CD4-positive, alpha-beta T cell treated with Interleukin-4 for 1 hour (primary cell): ENCODE measurements at regions not wholly inside any gene's neighbourhood (a gene's known extent, or its start where the extent isn't known, plus 50 kb on each side); places are given as distances from the start of the nearest gene placed in this dataset.
"Not testable (repeated sequence)": the region's sequence is repeated elsewhere in the genome, so short reads cannot be mapped to it uniquely, and the experiment has no call there.

Source experiments
- DNase-seq, 2 donors: peaks; one replicate each; pipeline ENCODE4 v3.0.0-alpha.2; 2020 to 2022

DNA sequence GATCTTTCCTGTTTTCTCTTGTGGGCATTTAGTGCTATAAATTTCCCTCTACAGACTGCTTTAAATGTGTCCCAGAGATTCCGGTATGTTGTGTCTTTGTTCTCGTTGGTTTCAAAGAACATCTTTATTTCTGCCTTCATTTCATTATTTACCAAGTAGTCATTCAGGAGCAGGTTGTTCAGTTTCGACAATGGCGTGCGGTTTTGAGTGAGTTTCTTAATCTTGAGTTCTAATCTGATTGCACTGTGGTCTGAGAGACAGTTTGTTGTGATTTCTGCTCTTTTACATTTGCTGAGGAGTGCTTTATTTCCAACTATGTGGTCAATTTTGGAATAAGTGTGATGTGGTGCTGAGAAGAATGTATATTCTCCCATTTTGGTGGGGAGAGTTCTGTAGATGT is 535.7 kb upstream of the RGMB start:
- not testable (repeated sequence) for DNase-seq

DNA sequence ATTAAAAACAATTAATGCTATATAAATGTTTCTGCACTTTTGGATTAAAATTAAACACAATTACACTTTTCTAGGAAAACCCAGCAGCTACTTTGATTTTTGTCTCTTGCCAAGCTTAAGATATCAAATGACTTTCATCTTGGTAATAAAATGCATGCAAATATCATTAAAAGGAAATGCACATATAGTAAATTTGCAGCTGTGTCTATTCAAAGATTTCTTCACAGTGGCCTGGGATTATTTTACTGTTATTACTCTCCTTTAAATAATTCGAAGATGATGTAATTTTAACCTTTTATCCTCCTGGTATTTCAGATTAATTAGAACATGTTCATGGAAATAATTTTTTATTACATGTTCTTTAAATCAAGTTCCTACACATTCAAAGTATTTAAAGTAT is 529.5 kb upstream of the RGMB start:
- no peak for DNase-seq

DNA sequence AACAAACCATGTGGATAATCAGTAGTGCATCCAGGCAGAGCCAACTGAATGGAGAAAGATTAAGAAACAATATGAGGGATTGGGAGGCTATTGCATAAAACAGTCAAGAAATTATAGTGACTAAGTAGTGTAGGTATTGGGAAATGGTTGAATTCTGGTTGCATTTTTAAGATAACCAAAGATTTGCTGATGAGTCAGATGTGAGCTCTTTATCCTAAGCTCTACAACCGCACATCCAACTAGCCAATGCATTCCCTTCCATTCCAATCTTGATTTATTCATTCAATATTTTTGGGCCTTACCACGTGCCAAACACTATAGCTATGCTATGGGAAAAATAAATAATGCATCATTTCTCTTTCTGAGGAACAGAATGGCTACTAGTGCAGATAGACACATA is 524.5 kb upstream of the RGMB start:
- DNase-seq: no peak

DNA sequence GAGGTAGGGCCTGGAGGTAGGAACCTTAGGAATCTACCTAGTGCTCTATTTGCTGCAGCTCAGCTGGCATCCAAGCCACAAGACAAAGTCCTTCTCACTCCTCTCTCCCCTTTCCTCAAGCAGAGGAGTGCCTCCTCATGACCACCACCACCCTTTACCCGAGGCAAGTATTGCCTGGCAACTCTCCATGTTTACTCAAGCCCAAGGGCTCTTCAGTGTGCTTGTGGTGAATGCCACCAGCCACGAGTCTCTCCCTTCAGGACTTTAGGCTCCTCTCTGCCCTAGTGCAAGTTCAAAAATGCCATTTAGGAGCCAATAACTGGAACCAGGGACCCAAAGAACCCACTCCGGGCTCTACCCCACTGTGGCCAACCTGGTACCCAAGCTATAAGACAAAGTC is 514.5 kb upstream of the RGMB start:
- no peak for DNase-seq

DNA sequence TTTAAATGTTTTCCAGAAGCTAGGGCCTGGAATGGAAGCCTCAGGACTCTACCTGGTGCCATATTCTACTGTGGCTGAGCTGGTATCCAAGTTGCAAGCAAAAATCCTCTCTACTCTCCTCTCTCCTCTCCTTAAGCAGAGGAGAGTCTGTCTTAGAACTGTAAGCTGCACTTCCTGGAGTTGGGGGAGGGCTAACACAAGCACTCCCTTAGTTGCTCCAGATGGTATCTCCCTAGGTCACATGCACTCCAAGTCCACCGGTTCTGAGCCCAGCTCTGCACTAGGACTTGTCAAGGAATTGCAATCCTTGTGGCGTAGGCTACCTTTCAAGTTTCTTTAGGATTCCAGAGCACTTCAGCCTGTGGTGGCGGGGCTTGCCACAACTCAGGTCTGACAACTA is 513.9 kb upstream of the RGMB start:
- no peak for DNase-seq

DNA sequence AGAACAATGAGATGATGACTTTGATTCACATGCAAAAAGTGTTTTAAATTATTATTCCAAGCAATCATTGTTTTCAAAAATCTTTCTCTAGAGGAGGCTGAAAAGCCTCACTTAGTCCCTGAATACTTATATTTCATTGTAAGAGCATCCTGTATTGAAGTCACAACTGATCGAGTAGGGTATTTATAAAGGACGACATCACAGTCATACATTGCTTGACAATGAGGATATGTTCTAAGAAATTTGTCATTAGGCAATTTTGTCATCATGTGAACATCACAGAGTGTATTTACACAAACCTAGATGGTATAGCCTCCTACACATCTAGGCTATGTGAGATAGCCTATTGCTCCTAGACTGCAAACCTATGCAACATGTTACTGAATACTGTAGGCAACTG is 510.4 kb upstream of the RGMB start:
- no peak for DNase-seq

DNA sequence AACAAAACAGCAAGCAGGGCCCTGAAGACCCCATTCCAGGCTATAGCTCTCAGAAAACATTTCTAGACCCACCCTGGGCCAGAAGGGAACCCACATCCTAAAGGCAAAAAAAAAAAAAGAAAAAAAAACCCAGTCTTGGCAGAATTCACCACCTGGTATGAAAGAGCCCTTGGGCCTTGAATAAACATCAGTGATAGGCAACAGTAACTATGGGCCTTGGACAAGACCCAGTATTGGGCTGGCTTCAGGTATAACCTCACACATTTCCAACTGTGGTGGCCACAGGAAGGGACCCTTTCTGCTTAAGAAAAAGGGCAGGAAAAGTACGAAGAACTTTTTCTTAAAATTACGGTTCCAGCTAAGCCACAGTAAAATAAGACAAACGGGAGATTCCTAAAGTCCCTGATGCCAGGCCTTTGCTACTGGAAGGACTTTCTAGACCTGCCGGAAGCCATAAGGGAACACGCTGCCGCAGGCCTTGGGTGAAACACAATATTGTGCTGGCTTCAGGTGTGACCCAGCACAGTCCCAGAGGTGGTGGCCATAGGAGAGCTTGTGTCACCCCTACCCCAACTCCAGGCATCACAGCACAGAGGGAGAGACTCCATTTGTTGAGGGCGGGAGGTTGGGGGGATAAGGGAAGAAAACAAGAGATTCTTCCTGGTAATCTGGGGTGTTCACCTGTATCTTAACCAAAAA is 505.2 kb upstream of the RGMB start:
- DNase-seq: no peak

DNA sequence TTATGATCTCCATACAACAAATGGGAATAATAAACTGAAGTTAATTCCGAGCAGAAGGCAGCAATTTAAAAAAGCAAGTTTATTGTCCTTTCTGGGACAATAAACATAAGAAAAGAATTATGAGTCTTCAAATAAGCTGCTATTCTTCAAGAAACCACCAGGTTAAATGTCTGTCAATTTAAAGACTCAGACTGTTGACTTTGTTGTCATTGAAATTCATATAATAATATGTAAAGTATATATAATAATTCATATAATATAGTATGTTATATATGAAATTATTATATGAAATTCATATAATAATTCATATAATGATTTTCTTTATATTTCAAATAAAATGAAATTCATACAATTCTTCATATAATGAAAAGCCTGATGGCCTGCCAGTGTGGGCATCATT is 497.5 kb upstream of the RGMB start:
- DNase-seq: no peak

DNA sequence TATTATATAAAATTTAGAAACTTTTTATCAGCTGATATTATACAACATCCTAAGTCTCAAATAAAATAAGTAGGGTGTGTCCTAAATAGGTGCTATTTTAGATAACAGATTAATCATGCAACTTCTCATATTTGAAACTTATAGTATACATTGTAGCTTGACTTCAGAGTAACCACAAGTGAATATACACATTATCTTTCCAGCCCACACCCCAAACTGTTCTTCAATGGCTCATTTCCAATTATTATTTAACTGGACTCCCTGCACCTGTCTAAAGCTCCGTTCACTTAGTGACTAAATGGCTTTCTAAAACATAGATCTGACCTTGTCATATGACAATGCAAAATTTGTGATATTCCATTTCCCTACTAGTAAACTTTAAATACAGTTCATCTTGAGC is 490.9 kb upstream of the RGMB start:
- DNase-seq: no peak

DNA sequence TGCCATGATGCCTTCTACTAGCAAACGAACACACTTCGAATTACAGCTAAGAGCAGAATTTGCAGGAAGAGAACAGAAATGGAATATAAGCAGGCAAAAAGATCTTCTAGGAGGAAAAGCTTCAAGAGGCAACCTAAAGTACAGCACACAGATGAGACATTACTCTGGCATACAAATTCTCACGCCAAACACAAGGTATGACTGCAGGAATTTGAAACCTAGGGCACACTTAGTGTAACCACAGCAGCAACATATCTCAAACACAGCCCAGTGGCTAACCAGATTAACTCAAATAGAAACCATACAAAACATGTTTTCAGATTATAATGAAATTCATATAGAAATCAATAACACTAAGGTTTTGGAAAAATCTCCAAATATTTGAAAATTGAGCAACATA is 481.0 kb upstream of the RGMB start:
- no peak for DNase-seq

DNA sequence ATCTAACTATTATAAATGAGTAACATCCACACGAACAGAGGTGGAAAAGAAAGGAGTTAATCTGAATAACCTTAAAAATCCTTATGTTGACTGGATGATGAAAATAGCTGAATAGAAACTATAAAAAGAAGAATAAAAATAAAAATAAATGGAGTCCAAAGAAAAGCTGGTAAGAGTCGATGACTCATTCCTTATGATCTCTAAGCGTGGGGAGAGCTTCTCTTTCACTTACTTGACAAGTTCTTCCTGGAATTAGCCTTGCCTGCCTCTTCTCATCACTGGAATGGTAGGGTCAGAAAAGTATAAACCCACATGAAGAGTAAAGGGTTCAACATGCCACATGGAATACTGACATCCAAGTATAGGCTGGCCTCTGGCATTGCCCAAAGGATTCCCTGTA is 477.0 kb upstream of the RGMB start:
- DNase-seq: no peak

DNA sequence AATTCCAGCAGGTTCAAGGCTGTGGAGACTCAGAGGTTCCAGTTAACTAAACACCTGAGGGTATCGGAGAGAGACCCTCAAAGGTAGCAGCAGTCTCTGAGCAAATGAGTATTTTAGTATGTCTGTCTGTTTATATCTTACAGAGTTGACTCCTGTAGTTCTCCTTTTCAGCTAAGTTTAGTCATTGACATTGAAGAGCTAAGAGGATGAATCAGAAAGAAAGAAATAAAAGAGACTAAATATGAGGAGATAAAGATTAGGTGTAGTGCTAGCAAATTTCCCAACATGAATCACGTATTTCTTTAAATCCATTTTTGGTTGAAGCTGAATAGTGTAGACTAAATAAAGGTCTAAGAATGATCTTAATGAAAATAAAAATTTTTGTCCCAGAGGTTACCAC is 474.0 kb upstream of the RGMB start:
- DNase-seq: no peak

DNA sequence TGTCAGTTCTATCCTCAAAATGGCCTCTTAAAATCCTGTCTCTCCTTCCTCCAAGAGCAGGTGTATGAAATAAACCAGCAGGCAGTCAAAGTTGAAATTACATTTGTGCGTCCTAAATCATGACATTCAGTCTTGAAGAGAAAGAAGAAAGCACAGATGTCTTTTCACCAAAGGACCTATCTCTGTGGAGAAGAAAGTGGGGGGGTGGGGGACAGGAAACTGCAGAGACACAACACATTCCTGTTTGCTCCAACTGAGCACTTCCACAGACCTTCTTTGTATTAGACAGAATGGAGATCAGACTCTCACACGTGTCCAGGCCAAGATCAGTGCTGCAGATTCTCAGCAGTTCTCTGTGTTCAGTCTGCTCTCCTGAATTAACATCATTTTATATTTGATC is 471.9 kb upstream of the RGMB start:
- no peak for DNase-seq

DNA sequence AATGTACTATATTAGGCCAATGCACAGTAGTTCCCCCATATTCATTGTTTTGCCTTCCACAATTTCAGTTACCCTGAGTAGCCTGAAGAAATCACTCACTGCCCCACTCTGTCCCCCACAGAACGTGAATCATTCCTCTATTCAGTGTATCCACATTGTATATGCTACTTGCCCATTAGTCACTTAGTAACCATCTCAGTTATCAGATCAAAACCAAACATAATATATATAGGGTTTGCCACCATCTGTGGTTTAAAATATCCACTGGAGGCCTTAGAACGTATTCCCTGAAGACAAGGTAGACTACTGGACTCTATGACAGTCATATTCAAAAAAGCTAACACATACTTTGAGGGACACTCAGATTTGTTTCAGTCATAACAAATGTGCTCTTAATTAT is 465.7 kb upstream of the RGMB start:
- no peak for DNase-seq

DNA sequence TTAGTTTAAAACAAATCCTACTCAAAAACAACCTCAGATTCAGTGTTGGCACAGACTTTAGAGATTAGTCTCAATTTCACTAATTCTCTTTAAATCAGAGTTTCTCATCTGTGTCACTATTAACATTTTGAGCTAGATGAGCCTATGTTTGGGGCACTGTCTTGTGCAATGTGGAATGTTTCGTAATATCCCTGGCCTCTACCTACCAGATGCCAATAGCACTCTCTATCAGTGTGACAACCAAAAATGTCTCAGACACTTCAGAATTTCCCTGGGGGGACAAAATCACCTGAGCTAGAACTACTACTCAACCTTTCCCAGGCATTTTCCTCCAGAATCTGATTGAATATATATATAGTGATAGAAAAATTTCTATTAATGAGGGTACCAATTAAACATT is 465.2 kb upstream of the RGMB start:
- no peak for DNase-seq

DNA sequence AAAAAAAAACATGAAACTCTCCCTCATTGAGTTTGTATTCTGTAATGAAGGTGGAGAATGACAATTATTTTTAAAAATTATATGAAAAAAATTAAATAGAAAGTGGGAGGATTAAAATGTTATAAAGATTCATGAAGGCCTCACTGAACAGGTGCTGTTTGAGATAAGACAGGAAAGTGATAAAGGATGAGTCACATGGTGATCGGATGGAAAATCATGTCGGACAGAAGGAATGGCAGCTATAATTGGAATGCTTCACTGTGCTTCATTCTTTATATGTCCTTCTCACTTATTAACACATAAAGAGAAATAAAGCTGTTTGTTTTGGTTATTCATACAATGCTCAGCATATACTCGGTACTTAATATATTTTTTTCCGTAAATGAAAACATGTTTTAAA is 464.5 kb upstream of the RGMB start:
- DNase-seq: no peak

DNA sequence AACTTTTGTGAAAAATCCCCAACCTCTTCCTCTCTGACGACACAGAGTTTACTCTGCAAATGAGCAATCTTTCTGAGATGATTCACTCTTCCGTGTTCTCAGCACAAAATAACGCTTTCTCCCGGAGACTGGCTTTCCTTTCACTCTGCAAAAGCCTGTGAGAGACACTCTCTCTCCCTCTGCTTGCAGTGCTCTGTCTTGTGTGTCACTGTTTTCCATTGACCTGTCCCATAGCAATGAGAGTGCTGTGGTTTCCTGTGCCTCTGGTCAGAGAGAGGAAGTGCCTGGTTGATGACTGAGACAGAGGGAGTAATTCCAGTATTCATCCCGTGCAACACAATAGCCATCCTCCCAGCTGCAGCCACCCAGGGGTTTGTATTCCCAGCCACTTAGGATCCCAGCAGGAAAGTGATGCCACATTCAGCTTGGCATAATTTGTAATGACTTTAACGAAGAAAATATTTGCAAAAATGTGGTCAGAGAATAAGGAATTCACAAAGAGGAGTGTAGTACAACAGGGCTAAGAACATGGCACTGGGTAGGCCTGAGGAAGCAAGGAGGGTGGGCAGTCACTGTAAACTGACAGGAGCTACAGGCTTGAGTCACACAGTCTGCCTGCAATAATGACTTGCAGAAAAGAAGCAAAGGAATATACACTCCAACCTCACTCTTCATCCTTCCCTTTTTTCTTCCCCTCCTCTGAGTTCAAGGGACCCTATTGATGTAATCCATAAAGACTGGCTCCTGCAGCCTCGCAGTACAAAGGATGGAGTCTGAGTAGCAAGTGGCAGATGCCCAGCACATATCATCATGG is 463.5 kb upstream of the RGMB start:
- DNase-seq: no peak

DNA sequence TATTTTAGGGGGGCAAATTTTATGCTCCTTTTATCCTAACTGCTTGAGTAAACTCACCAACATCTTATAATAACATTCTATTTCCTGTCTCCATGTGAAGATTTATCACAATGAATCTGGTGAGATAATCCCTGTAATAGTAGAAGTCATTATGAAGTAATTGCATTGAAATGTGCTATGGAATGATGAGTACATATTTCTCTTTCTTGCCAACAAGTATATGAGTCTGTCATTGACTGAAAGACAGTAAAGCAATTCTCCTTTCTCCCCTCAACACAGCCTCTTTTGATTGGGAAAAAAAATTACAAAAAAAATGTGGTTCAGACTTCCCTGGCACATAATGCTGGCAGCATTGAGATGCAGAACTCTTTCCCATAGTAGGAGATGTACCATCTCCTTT is 459.2 kb upstream of the RGMB start:
- no peak for DNase-seq

DNA sequence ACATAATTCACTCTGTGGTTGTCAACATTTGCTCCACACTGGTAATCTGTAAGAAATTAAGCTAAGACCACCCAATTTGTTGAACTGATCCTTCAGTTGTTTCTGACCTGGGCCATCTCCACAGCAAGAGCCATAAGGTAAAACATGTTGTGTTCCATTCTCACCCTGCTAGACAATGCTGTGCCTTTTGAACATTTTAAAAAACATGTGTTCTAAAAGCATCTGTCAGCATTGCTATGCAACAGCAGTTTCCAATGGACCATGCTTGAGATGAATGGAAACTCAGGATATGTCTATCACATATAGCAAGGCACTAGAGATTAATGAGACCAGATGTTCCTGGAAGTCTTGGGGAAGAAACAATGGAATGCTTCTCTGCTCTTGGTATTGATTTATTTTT is 455.1 kb upstream of the RGMB start:
- no peak for DNase-seq

DNA sequence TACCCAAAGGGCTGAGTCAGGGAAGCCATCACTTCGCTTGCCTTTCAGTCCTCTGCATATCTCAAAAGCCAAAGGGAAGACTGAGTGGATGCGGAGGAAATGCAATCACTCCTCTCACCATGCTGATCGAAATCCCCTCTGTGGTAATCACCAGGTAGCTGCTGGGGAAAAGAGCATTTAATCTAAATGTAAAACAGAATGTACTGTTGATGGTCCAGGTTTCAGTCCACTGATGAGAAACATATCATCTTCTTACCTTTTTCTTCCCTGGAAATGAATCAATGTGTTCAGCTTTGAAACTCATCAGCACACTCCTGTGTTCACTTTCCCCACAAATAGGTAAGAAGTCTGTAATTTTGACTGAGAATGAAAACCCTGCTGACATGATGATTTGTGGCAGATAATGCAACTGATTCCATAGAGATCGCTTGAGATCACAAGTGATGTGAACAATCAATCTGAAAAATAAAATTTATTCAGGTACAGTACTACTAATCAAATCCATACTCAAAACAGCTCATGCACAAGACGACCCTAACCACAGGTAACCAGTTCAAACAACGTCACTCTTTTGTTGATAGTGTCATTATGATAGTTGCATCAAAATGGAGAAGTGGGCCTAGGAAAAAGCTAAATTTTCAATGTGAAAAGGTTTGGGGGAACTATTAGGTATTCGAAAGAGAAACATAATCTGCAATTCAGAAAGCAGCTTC is 454.0 kb upstream of the RGMB start:
- DNase-seq: no peak

DNA sequence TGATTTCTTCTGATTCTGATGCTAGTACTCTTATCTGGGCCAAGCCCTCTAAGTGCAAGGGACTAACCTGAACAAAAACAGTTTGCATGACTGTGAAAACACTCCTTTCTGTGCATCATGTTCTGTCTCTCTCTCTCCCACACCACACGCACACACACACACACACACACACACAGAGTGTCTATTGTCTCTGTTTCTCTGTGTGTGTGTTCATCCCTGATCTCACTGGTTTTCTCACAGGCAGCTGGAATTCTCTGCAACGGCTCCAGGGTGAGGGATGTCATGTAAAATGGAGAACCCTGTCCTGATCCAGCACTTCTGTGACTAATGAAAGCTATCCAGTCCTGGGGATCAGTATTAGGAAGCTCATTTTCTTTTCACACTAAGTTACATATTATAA is 453.1 kb upstream of the RGMB start:
- no peak for DNase-seq

DNA sequence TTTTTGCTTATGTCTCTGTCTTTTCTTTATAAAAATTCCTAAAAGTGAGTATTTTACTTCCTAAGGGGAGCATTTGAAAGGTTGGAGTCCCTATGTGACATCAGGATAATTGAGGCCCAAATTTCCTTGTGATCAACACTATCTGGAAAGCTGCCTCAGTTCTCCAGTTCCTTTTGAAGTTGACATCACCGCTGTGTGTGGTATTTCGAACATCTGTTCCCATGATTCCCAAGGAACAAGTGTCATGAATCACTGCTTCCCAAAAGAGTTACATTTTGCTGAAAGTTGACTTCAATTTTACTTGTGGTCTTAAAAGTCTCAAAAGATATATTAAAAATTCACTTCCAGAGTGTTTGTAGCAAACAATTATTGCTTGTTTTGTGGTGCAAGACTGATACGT is 452.1 kb upstream of the RGMB start:
- DNase-seq: no peak

DNA sequence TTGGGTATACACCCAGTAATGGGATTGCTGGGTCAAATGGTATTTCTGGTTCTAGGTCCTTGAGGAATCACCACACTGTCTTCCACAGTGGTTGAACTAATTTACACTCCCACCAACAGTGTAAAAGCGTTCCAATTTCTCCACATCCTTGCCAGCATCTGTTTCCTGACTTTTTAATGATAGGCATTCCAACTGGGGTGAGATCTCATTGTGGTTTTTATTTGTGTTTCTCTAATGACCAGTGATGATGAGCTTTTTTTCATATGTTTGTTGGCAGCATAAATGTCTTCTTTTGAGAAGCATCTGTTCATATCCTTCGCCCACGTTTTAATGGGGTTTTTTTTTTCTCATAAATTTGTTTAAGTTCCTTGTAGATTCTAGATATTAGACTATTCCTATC is 448.3 kb upstream of the RGMB start:
- DNase-seq: not testable (repeated sequence)

DNA sequence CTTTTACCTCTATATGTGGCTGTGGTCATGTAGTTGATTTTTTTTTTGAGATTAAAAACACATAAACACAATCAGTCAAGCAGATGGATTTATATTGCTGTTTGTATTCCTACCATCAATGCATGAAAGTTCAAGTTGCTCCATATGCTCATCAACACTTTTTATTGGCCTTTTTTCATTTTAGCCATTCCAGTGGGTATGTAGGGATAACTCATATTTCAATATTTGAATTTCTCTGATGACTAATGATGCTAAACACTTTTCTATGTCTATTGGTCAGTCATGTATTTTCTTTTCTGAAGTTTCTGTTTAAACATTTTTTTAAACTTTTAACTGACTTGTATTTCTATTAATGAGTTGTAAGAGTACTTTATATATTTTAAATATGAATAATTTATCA is 445.4 kb upstream of the RGMB start:
- no peak for DNase-seq
